Endothelial cell of umbilical vein (primary cell): ENCODE measurements at regions not wholly inside any gene's neighbourhood (a gene's known extent, or its start where the extent isn't known, plus 50 kb on each side); places are given as distances from the start of the nearest gene placed in this dataset.

Experiments
- BruUV-seq: library from RNA; stranded (reverse); fragments of 400-500 nt; replicated peaks from 2 replicates; lab custom pipeline; 2021; lab: Mats Ljungman, UMichigan
- CTCF ChIA-PET: fragments of 300-600, 350-600 bp; sonication (Branson Sonifier 250); formaldehyde crosslinking; loops from one replicate; lab custom pipeline; 2021; ENCODE audit warnings: antibody characterized with exemption, inconsistent platforms; lab: Charles Lee
- POLR2A ChIA-PET: fragments of 300-600, 350-600 bp; sonication (Branson Sonifier 250); formaldehyde crosslinking; loops from one replicate; lab custom pipeline; 2021; ENCODE audit warnings: antibody characterized with exemption, inconsistent platforms; lab: Charles Lee
- DNase-seq: peaks from one replicate; pipeline ENCODE4 v3.0.0-alpha.2; 2011; ENCODE audit warnings: low read depth, low spot score
- FAIRE-seq: peaks from 2 replicates; lab custom pipeline; 2011; peaks lifted over from hg19 to GRCh38; lab: Jason Lieb, UNC
- H2AFZ ChIP-seq: 2 replicates; pipeline ENCODE4 v1.6.0; 2012; ENCODE audit warnings: low read depth, low read length, control low read depth, inconsistent platforms
- H3K27ac ChIP-seq: 2 replicates; pipeline ENCODE4 v1.5.1; 2011; ENCODE audit warnings: low read depth, mild to moderate bottlenecking, control low read depth, low read length, moderate library complexity; ENCODE audit not compliant: insufficient read depth
- H3K27me3 ChIP-seq, 2 experiments: 2 replicates each; pipeline versions ENCODE4 v1.6.0 to v1.6.1; 2011; ENCODE audit warnings: low read length in 2 of 2, mixed read lengths in 1 of 2; ENCODE audit not compliant: control insufficient read depth in 2 of 2, insufficient read depth in 2 of 2
- H3K36me3 ChIP-seq, 2 experiments: 2 replicates in 1 of 2; 3 replicates in 1 of 2; pipeline ENCODE4 v1.5.1; 2011; ENCODE audit warnings: low read length in 2 of 2, mild to moderate bottlenecking in 1 of 2, moderate library complexity in 1 of 2; ENCODE audit not compliant: control insufficient read depth in 2 of 2, insufficient read depth in 2 of 2; ENCODE audit errors: extremely low read depth in 1 of 2
- H3K4me1 ChIP-seq: 3 replicates; pipeline ENCODE4 v1.5.1; 2011; ENCODE audit warnings: mild to moderate bottlenecking, low read length; ENCODE audit not compliant: control insufficient read depth, insufficient read depth; ENCODE audit errors: extremely low read depth
- H3K4me2 ChIP-seq: 2 replicates; pipeline ENCODE4 v1.6.1; 2011; ENCODE audit warnings: low read length, control low read depth, mixed read lengths; ENCODE audit not compliant: insufficient read depth
- H3K4me3 ChIP-seq, 3 experiments: fragments of 200-600 bp in 1 of 3; sonication (generic), shearing (Covaris generic) in 1 of 3; replicated peaks in 1 of 3; 2 replicates each; pipeline ENCODE4 v1.5.1; 2011 to 2016; ENCODE audit warnings: control low read depth in 3 of 3, low read length in 3 of 3, mild to moderate bottlenecking in 2 of 3, inconsistent platforms in 1 of 3, low read depth in 1 of 3, moderate library complexity in 1 of 3; ENCODE audit not compliant: insufficient read depth in 1 of 3
- H3K79me2 ChIP-seq: 2 replicates; pipeline ENCODE4 v1.6.0; 2012; ENCODE audit warnings: low read length, inconsistent platforms; ENCODE audit not compliant: control insufficient read depth, insufficient read depth
- H3K9ac ChIP-seq: replicated peaks from 2 replicates; pipeline ENCODE3; 2011; ENCODE audit warnings: low read length, control low read depth; ENCODE audit not compliant: insufficient read depth; ENCODE audit errors: extremely low read depth
- H3K9me1 ChIP-seq: replicated peaks from 3 replicates; pipeline ENCODE4 v1.6.0; 2011; ENCODE audit warnings: mild to moderate bottlenecking, low read length; ENCODE audit not compliant: control insufficient read depth, insufficient read depth; ENCODE audit errors: extremely low read depth
- H3K9me3 ChIP-seq: replicated peaks from 2 replicates; pipeline ENCODE4 v1.5.1; 2012; ENCODE audit warnings: low read length, inconsistent platforms; ENCODE audit not compliant: control insufficient read depth, insufficient read depth
- H4K20me1 ChIP-seq: replicated peaks from 2 replicates; pipeline ENCODE3; 2011; ENCODE audit warnings: mild to moderate bottlenecking, low read length; ENCODE audit not compliant: control insufficient read depth, insufficient read depth; ENCODE audit errors: extremely low read depth
- CTCF ChIP-seq, 2 donors: IDR thresholded peaks; 1 replicate in 1 of 2; 2 replicates in 1 of 2; pipeline ENCODE4 v1.5.1; 2011; ENCODE audit warnings: low read length in 2 of 2, mild to moderate bottlenecking in 2 of 2, moderate library complexity in 2 of 2, control low read depth in 1 of 2, inconsistent platforms in 1 of 2, low read depth in 1 of 2; ENCODE audit not compliant: insufficient read depth in 1 of 2; ENCODE audit errors: extremely low read depth in 1 of 2
- EZH2 ChIP-seq: IDR thresholded peaks from 2 replicates; pipeline ENCODE4 v1.6.1; 2012; ENCODE audit warnings: borderline replicate concordance, low read depth, mild to moderate bottlenecking, moderate library complexity, low read length, inconsistent platforms; ENCODE audit not compliant: severe bottlenecking
- FOS ChIP-seq: IDR thresholded peaks from 2 replicates; pipeline ENCODE4 v1.6.1; 2011; ENCODE audit warnings: mild to moderate bottlenecking, low read length, moderate library complexity, borderline replicate concordance; ENCODE audit not compliant: insufficient read depth
- GATA2 ChIP-seq: IDR thresholded peaks from 2 replicates; pipeline ENCODE4 v1.7.0; 2011; ENCODE audit warnings: low read depth, mild to moderate bottlenecking, moderate library complexity, mixed read lengths, low read length; ENCODE audit not compliant: insufficient read length, insufficient read depth
- JUN ChIP-seq: IDR thresholded peaks from 2 replicates; pipeline ENCODE4 v1.6.1; 2011; ENCODE audit warnings: borderline replicate concordance, low read depth; ENCODE audit not compliant: insufficient read length, insufficient read depth
- MYC ChIP-seq: IDR thresholded peaks from one replicate; pipeline ENCODE4 v1.6.1; 2011; ENCODE audit warnings: mild to moderate bottlenecking, low read depth, low read length
- POLR2A ChIP-seq: IDR thresholded peaks from 2 replicates; pipeline ENCODE4 v1.6.1; 2012; ENCODE audit warnings: low read depth, mild to moderate bottlenecking, control low read depth, low read length
- POLR2AphosphoS5 ChIP-seq: IDR thresholded peaks from 2 replicates; pipeline ENCODE4 v1.6.1; 2012; ENCODE audit warnings: low read depth, mild to moderate bottlenecking, control low read depth, low read length, moderate library complexity; ENCODE audit not compliant: insufficient read depth
- dilution Hi-C: fragments of 300-500 bp; cut with MboI; formaldehyde crosslinking; loops from one replicate; pipeline ENCODE4 v1.15.0; 2019; ENCODE audit warnings: low sequenced_read_pairs; ENCODE audit not compliant: extremely low pct_ligation_motif_present
- intact Hi-C: fragments of 100-400 bp; cut with micrococcal nuclease; formaldehyde crosslinking; loops from one replicate; pipeline ENCODE4 v1.10.0; 2022
- TF ChIP-seq, protein P1 (sequence below): IDR thresholded peaks from 2 replicates; pipeline ENCODE4 v1.6.1; 2011; ENCODE audit not compliant: insufficient read depth, insufficient read length

DNA sequence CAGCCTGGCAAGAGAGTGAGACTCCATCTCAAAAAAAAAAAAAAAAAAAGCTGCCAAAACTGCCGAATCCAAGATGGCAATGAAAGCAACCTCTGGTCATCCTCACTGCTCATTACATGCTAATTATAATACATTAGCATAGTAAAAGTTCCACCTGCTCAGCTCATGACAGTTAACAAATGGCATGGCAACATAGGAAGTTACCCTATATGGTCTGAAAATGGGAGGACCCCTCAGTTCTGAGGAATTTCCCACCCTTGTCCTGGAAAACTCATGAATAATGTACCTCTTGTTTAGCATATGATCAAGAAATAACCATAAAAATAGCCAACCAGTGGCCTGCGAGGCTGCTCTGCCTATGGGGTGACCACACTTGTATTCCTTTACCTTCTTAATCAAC, 93.1 kb upstream of the PGBD5 start:
- Histone ChIP-seq H4K20me1 (no peaks in the 10 kb centered on the region), H3K9ac (no peak overlapping the region), H3K9me3 (no peaks in the 10 kb centered on the region), H3K79me2 (no peaks in the 10 kb centered on the region), H2AFZ (no peak overlapping the region), H3K9me1 (no peaks in the 10 kb centered on the region), H3K4me3 (no peak overlapping the region), H3K27me3 (no peaks in the 10 kb centered on the region), H3K36me3 (no peaks in the 10 kb centered on the region), H3K4me1 (no peaks in the 10 kb centered on the region), H3K4me2 (no peak overlapping the region), H3K27ac (no peak overlapping the region)
- FAIRE-seq: no peak
- ChIA-PET CTCF (no interaction called here), POLR2A (no interaction called here)
- dilution Hi-C loops: no loop called here
- intact Hi-C loops: no loop called here
- no peak for DNase-seq
- no TSS peak for BruUV-seq
- TF ChIP-seq GATA2: no peak
- TF ChIP-seq FOS: no peak
- TF ChIP-seq, protein P1, sequence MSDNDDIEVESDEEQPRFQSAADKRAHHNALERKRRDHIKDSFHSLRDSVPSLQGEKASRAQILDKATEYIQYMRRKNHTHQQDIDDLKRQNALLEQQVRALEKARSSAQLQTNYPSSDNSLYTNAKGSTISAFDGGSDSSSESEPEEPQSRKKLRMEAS: no peak
- no peak for TF ChIP-seq POLR2AphosphoS5
- TF ChIP-seq EZH2: no peak
- TF ChIP-seq JUN: no peak
- TF ChIP-seq MYC: no peak
- no peak for TF ChIP-seq CTCF (IDR thresholded peaks at IDR 0.05; ENCODE audit: extremely low read depth in 1 of 2, insufficient read depth in 1 of 2, low read depth in 1 of 2, low read length in 2 of 2)
- TF ChIP-seq POLR2A: no peak
